HG03045 (cell line): ENCODE measurements at regions not wholly inside any gene's neighbourhood (a gene's known extent, or its start where the extent isn't known, plus 50 kb on each side); places are given as distances from the start of the nearest gene placed in this dataset.

Experiments used
- ATAC-seq: cut with Tn5 transposase; IDR thresholded peaks from one replicate; pipeline ENCODE4 v1.9.1; 2021; ENCODE audit warnings: mild to moderate bottlenecking, moderate library complexity; ENCODE audit not compliant: unreplicated experiment

DNA sequence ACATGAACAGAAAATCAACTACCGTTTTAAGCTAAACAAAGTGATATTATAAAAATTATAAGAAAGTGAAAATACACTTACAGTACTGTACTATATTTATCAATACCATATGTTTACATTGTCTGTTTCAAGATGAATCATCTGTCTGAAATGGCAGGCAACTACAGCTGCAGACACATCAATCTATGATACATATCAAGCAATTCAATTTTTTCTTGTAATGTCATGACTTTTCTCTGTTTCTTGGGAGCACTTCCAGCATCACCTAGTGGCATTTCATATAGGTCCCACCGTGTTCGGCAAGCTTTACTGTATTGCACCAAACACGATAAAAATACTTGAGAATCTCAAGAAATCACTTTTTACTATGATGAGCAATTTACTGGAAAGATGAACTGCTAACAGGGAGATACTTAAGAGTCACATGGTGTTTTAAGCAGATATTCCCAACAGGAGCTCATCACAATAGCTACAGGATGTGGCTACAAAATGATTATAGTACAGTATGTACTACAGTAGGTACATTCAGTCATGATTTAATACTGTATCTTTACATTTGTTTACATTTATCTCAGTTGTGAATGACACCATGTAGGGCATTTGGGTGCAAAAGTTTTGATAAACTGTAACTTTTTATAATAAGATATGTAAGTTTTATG, 207.4 kb downstream of the ADAM29 start:
- no peak for ATAC-seq

DNA sequence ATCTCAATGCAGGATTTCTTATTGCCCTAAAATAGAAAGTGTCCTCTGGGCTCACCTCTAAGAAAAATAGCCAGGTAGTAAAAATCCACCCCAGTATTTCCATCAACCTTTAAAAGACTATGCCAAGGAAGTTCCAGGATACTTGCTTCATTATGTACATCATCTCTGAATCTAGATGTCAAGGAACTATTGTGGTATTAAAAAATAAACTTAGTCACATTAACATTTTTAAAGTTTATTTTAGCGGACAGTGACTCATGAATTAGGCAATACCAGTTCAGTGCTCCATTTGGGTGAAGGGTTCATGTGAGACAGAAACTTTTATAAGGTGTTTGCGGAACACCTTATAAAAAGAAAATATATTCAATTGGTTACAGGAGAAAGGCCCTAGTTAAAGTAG, 209.2 kb downstream of the ADAM29 start:
- no peak for ATAC-seq

DNA sequence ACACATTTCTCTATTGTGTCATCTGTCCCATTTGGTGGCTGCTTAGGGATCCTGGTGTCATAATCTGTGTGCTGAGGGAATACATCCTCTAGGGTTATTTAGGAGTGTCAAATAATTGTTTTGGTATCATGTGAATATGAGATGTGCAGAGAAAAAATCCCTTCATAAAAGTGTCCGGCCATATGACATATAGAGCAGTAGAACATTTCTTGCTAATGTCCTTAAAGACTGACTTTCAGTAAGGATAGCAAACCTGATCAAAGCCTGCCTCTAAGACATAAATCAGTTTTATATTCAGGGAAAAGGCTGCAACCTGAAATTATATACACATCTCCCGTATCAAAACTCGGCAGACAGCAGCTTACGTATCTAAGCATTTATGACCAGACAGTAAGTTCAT, 211.6 kb downstream of the ADAM29 start:
- ATAC-seq = no peak

GRCh38 chr4:175139205-175139604, 221.0 kb downstream of the ADAM29 start:
- no peak for ATAC-seq

GRCh38 chr4:175143116-175143515, 225.0 kb downstream of the ADAM29 start:
- no peak for ATAC-seq

DNA sequence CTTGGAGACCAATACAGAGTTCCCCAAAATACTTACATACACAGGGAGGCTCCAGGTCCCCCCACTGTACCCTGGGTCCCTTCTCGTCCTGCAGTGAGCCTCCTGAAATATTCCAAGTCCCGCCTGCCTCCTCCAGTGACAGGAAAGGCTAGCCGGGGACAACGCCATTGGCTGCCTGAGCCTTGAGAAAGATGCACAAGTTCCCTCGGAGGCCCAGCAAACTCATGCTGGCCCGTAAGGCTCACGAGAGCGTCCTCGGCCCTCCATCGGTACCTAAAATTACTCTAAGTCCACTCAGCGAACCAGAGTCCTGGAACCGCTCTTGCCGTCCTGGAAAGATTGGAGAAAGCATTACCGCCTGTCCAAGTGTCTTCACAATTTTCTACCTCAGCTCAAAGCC, 228.6 kb downstream of the ADAM29 start:
- ATAC-seq = no peak

GRCh38 chr4:175147233-175147632, 229.1 kb downstream of the ADAM29 start:
- ATAC-seq = no peak

DNA sequence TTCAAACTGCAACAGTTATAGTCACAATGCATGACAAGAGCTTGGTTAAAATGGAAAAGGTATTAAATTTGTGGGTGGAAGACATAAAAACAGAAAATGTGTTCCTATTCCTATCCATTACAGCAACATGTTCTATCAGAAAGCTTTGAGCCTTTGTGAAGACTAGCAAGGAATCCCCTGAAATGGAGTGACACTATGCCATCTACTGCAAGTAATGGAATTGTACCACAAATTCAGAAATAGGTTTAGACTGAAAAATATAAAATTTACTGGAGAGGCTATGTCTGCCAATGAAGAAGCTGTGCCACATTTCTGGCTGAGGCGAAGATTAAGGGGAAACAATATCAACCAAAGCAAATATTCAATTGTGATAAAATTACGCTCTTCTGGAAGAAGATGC, 247.9 kb downstream of the ADAM29 start:
- ATAC-seq = no peak

- ATAC-seq = no peak
Measured at GRCh38 chr4:175176710-175177109, 258.6 kb downstream of the ADAM29 start.

DNA sequence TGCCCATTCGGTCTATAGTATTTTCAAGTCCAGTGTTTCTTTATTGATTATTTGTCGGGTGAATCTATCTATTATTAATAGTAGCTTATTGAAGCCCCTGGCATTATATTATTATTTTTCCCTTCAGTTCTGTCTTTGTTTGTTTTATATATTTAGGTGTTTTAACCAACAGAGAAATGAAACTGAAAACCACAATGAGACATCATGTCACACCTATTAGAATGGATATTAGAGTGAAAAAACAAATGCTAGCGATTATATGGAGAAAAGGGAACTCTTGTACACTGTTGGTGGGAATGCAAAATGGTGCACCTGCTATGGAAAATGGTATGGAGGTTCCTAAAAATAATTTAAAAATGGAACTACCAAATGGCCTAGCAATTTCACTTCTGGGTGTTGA, 272.5 kb downstream of the ADAM29 start:
- no peak for ATAC-seq

DNA sequence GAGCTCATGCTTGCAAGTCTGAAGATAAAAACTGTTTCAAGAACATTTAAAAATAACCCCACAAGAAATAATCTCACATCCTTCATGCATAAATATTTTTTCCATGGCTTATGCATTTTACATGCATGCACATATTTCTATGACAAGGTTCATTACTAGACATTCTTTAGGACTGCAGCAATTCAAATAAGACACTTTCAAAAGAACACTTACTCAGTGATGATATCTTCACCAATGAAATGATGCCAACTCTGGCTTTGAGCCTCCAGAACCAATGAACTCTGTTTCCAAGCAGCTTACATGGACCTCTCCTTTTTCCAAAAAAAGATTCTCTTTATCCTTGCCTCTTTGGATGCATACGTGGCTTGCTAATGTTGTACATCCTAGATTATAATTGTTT, 279.9 kb downstream of the ADAM29 start:
- no peak for ATAC-seq

DNA sequence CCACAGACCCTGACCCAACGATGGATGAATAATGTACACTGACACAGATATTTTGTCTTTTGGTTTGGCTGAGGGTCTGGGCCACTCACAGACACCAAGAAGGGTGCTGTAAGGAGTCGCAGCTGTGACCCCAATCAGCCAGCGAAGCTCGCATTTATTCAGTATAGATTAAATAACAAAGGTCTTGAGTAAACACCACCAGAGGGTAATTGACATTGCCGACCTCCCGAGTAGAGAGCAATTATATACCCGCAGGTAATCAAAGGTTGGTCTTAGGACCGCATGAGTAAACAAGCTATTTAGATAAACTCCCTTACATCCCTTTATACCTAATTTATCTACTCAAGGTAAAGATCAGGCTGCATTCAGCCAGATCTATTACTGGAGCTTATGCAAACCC, 297.1 kb downstream of the ADAM29 start:
- no peak for ATAC-seq

DNA sequence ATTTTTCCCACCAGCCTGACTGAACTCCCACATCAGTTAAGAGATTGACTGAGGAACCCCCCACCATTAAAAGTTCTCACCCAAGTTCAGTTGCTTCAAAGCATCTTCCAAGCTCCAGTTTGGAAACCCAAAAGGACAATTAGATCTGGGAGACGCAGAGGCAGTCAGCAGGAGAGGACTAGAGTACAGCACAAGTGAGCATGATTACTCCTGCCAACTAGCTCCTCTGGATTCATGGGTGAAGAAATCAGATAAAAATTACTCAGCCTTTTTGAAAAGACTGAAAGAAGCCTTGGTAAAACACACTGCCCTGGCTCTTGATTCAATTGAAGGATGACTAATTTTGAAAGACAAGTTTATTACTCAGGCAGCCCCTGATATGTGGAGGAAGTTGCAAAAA, 297.5 kb downstream of the ADAM29 start:
- ATAC-seq = no peak

DNA sequence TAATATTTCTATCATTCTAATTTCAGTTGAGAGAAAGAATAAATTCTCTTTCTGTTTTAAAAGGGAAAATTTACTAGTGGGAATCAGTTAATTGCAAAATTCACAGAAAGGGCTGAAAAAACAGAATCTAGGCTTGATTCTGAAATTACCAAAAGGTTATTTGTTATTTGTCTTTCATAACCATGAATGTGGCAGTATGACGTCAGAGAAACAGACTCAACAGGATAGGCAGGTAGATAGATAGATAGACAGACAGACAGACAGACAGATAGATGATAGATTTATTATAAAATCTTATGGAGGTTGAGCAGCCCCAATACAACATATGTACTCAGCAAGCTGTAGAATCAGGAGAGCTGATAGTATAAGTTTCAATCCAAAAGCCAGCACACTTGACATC, 311.0 kb downstream of the ADAM29 start:
- no peak for ATAC-seq

- no peak for ATAC-seq
Measured at GRCh38 chr4:175234162-175234561, 316.0 kb downstream of the ADAM29 start.

DNA sequence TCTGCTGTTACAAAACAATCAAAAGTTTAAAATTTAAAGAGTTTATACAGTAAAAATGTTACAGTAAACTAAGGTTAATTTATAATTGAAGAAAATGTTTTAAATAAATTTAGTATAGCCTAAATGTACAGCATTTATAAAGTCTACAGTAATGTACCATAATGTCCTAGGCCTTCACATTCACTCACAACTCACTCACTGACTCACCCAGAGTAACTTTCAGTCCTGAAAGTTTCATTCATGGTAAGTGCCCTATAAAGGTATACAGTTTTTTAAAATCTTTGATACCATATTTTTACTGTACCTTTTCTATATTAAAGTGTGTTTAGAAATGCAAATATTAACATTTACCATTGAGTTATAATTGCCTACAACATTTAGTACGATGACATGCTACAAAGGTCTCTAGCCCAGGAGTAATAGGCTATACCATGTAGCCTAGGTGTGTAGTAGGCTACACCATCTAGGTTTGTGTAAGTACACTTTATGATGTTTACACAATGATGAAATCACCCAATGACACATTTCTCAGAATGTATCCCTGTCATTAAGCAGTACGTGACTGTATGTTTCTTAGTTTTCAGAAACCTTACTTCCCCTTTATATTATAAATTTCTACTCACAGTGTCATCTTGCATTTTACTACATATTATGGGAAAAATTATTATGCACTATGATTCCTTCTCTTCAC, 320.8 kb downstream of the ADAM29 start:
- ATAC-seq = no peak

- ATAC-seq = no peak
Measured at GRCh38 chr4:175246941-175247340, 328.8 kb downstream of the ADAM29 start.

DNA sequence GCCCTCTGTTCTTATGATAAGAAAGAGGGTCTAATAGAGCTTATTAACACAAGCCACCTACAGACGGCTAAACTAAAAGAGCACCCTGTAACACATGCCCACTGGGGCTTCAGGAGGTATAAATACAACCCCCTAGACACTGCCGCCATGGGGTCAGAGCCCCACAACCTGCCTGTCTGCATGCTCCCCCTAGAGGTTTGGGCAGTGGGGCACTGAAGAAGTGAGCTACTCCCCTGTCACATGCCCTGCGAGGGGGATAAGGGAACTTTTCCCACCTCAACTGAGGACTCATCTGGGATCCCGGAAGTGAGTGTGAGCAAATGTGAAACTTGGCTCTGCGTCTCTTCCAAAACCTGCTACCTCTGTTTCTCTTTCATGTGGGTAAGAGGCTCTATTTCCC, 334.5 kb downstream of the ADAM29 start:
- ATAC-seq = no peak

DNA sequence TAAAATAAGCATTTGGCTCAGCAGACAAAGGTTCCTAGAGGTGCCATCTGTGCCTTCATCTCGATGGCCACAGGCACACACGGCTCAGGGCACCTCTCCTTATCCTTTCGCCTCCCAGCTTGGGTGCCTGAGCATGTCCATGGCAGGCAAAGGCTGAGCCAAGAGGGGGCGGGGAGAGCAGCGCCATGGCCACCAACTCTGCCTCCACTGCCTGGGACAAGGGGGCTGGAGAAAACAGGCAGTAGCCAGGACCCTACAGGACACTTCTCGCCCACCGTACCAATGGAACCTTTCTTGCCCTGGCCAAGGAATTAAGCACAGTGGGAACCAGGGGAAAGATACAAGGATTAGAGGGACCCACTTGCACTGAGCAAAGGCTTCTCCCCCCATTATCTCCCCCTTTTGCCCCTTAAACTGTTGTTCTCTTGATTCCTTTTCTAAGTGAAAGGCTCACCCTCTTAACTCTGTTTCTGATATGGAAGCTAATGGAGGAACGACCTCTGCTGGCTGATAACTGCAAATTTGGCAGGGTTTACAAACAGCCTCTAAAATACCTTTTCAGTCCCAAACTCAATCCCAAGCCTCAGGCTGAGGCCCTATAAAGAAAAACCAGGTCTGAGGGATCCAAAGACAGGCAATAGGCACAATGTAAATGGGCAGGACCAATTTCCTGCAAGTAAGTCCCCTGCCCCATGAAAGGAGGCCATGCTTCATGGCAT, 335.2 kb downstream of the ADAM29 start:
- ATAC-seq = no peak

DNA sequence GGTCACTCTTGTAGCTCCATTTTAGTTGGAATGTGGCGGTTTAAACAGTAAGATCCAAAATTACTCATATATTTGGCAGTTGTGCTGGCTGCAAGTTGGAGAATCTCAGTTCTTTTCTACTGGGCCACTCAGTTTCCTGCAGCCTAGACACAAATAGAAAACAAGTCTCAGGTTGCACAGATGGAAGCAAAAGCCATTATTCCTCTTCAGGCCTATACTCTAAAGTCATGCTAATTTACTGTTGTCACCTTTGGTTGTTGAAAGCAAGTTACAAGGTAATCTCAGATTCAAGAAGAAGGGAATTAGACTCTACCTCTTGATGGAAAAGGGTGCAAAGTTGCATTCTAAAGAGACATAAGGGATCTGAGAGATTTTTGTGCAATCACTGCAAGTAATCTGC, 345.4 kb downstream of the ADAM29 start:
- no peak for ATAC-seq

DNA sequence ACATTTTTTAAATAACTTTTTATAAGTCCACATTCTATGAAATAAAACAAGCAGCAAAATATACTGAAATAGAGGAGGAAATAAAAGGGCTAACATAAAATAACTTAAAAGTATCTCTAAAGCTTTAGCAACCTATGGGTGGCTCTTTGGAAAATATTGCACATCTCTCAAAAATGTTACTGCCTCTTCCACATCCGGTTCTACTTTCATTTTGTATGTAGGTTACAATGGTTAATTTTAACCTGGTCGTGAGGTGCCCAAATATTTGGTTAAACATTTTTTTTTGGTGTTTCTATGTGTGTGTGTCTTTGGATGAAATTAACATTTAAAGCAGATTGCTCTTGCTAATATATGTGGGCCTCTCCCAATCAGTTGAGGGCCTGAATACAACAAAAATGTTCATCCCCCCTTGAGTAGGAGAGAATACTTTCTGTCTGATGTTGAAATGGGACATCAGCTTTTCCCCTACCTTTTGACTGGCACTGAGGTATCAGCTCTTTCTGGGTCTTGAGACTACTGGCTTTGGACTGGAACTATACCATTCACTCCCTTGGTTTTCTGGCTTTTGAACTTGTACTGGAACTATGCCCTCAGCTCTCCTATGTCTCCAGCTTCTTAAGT, 353.0 kb downstream of the ADAM29 start:
- no peak for ATAC-seq
